HuH-7 (cell line): ENCODE measurements at regions not wholly inside any gene's neighbourhood (a gene's known extent, or its start where the extent isn't known, plus 50 kb on each side); places are given as distances from the start of the nearest gene placed in this dataset.

ENCODE experiments used
- DNase-seq: peaks from one replicate; pipeline ENCODE4 v3.0.0; 2011; ENCODE audit warnings: low spot score

DNA sequence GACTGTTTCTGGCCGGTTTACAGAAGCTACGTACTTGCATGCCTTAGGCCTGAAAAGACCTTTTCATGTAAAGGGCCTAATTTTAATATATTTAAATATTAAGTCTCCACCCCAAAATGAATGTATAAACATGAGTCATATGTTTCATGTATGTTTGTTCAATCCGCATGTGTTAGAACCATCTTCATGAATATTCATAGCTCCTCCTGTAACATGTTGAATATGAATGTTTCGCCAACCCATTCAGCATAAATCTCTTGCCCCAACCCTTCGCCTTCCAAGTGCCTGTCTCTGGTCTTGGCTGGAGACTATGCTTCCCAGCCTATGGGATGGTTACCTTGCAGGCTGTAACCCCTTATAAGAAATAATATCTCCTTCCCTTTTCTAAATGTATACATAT, 212.5 kb downstream of the SCG2 start:
- no peak for DNase-seq

DNA sequence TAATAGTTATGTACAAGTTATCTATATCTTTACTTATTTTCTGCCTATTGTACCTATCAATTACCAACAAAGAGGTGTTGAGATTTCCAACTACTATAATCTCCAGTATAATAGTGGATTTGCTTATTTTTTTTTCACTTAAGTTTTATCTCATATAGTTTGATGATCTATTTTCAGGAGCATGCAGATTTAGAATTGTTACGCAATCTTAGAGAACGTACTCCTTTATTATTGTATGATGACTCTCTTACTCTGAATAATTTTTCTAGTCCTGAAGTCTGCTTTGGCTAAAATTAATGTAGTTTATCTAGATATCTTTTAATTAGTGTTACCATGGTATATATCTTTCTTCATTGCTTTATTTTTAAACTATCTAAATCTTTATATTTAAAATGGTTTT, 205.2 kb downstream of the SCG2 start:
- no peak for DNase-seq

DNA sequence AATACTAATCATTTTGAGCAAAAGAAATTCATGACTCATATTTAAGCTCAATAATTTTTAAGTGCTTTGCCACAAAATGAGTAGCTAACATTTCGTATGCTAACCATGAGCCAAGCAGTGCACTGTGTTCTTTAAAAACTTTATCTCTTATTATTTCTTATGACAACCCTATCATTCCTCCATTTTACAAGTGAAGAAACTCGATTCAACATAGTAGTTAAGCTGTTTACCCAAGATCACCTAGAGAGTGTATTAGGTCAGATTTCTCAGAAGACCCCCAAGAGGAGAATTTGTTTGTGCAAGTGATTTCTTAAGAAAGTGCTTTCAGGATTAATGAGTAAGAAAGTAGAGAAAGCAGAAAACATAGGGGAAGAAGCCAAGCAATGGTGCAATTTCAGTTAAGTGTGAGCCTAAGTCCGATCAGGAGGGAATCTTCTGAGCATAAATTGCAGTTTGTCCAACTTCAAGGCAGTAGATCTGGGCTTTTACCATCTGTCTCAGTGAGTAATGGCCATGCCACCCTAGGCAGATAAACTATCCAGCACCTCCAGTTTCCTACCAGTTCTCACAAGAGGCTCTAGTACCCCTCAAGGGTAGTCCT, 202.7 kb downstream of the SCG2 start:
- DNase-seq = no peak

DNA sequence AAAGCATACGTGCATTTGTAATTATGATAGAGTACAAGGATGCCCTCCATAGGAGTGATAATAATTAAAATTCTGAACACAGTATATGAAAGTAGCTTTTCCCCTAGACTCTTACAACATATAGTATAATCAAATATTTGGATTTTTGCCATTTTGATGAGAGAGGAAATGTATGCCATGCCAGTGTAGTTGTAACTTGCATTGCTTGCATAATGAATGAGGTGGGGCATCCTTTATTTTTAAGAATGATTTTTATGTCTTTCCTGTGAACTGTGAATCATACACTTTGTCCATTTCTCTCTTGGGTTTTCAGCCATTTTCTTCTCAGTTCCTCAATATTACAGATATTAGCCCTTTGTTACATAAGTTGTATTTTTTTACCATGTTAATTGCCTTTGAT, 197.5 kb downstream of the SCG2 start:
- no peak for DNase-seq

DNA sequence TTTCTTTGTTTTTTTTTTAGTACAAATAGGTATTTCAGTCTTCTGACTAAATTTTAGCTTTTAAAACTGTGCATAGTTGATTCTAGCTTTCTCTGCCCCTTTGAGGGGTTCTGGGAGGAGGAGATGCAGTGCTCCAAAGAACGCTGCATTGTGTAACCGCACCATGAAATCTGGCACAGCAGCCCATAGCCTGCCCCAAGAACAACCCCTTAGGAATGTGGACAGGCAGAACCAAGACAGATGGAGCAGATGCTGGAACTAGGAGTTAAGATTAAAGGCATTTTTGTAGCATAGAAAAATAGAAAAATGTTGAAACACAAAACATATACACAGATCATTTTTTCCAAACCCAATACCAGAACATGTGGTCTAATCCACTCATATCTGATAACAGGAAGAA, 187.5 kb downstream of the SCG2 start:
- DNase-seq = no peak

DNA sequence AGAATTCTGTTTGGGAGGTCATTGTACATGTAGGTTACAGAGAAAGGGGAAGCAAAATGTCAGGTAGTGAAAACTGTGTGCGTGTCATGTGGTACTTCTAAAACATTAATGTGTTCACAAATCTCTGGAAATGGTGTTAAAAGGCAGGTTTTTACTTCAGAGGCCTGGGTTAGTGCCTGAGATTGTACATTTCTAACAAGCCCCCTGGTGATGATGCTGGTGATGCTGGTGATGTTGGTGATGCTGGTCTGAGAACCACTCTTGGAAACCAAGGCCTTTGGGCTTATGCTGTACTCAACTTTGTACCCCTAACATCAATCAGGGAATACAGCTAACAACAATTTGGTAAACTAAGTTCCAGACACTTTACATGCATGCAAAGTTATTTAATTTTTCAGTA, 187.1 kb downstream of the SCG2 start:
- no peak for DNase-seq

DNA sequence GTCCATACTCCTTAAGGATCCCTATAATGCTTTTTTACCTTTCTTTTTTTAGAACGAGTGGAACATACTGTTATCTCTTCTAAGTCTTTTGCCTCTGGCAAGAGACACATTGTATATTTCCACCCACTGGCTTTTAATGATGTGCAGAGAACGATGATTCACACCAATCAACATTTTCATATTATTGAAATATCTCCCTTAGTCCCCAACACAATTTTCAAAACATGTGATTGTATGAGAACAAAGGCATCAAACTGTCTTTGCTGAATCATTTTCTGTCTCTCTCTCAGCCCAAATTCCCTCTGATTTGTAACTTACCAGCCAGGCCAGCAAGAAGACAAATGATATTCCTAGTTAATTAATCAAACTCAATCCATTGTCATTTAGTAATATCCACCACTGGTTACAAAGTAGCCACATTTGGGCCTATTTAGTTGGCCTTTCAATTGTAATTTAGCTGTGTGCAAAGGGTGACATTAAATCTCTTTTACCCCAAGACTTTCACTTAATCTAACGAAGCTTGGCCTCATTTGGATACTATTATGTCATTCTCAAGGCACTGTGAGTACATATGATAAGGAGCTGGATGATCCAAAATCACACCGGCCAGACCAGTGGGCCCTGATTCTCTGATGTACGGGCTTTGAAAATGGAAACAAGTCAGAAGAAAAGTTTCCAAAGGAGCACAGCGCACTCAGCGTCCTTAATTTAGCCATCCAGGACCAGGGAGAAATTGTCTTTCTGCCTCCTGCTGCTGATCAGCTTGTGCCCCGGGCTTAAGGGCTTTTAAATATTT, 185.1 kb downstream of the SCG2 start:
- no peak for DNase-seq

DNA sequence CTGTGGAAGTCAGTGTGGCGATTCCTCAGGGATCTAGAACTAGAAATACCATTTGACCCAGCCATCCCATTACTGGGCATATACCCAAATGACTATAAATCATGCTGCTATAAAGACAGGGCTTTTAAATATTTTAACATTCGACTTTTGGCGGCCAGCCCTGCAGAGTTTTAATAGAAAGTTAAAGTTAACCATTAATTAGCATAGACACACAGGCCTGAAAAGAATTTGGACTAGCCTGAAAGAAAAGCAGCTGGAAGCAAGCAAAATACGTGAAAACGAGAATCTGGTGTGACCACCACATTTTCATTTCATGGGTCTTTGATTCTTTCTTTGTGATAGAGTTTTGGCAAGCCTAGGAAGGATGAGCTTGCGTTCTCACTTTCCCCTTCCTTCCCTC, 184.0 kb downstream of the SCG2 start:
- DNase-seq = no peak

DNA sequence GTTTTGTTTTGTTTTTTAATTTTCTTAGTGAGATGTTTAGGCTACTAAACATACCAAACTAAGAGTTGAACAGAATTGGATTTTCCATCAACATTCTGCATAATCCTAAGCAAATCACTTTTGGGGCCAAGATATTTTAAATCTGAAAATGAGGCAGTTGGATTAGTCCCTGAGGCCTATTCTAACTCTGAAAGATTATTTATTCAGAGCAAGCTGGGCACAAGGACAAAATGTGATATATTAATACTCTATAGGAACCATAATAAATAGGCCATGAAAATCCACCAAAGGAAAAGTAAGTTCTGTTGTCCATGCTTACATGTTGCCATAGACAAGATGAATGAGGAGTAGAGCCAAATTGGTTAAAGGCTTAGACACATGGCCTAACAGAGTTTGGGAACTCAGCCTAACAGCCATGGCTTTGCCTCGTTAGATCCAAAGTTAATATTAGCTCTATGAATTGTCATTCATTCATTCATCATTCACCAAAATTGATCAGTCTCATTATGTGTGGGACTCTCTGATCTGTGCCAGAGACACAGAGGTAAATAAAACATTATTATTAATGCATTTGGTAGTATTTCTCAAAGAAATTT, 183.5 kb downstream of the SCG2 start:
- no peak for DNase-seq

DNA sequence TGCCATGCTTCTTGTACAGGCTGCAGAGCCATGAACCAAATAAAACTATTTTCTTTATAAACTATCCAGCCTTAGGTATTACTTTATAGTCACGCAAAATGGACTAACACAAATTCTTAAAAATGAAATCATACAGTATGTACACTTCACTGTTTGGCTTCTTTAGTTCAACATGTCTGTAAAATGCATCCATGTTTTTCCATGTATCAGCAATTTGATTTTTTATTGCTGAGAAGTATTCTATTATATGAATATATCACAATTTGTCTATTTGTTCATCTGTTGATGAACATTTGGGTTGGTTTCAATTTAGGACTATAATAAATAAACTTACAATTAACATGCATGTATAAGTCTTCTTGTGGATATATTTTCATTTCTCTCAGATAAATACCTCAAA, 182.1 kb downstream of the SCG2 start:
- DNase-seq = no peak

DNA sequence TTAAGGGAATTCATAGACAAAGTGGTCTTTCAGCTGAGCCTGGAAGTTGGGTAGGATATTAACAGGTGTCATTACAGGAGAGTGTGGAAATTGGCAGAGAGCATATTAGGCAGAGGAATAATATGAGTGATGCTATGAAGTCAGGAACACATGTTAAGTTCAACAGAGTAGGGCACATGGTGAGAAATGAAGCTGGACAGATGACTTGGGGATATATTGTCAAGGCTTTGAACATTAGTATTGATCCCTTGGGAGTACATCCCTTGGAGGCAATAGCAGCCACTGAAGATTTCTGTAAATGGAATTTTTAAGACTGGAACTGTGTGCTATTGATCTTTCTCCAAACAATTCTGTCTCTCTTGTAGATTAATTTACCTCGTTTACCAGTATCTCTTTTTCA, 170.7 kb downstream of the SCG2 start:
- no peak for DNase-seq

DNA sequence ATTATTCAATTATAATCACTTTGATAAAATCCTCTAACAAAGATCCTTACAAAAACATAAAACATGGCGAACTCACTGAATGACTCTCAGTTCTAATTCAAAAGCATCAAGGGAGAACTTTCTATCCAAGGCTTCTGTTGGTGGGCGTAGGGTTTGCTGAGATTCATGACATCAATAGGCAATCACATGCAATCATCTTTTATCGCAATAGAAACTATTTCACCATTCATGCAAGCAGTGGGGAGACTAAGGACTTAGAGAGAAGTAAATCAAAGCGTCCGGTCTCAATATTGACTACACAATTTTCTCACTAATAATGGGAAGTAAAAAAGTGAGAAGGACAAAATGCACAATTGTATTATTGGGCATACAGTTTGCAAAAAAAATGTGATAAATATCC, 168.7 kb downstream of the SCG2 start:
- no peak for DNase-seq

DNA sequence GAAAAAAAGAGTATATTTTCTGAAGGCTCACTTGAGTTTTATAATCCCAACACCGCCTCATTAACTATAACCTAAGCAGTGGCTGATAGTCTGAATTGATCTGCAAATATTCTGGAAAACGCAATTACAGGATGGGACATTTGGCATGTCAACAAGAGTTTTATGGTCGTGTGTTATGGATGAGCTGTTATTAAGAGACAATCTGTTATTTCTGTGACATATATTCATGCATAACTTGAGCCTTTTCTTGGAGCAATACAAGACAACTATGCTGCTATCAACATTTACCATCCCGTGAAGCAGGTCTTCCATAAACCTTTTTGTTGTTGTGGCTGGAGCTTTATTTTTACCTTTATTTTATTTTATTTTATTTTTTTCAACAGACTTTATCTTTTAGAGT, 164.4 kb downstream of the SCG2 start:
- DNase-seq = no peak

DNA sequence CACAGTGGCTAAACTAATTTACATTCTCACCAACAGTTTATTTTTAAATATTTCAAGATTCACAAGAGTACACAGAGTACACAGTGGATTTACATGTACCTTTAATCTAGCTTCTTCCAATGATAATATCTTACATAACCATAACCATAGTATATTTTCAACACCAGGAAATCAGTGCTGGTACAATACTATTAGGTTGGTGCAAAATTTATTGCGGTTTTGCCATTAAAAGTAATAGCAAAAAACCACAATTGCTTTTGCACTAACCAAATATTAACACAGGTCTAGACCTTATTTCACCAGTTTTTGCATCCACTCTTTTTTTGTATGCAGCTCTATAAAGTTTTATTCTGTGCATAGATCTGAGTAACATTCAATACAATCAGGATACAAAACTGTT, 163.0 kb downstream of the SCG2 start:
- no peak for DNase-seq

DNA sequence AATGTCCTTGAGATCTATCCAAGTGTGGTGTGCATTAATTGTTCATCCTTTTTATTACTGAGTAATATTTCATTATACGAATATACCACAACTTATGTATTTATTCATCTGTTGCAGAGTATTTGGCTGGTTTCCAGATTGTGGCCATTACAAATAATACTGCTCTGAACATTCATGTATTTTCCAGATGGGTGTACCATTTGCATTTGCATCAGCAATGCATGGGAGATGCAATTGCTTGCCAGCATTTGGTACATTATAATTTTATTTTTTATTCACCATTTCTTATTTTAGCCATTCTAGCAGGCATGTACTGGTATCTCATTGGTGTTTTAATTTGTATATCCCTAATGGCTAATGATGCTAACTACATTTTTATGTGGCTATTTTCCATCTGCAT, 162.4 kb downstream of the SCG2 start:
- no peak for DNase-seq

DNA sequence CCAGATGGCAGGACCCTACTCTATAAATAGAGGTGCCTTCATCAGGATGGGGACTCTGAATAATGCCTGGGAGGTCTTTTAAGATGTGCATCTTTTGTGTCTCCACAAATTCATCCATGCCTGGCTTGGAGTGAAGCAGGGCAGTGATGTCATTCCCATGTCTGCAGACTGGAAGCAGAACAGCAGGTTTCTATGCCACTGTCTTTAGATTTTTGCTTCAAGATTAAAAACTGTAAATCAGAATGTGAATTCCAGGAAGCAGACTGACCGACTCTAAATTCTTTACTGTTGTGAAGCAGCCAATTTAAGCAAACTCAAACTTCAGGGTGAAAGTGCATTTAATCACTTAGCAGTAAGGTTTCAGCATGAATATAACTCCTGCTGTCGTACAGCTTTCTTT, 159.3 kb downstream of the SCG2 start:
- DNase-seq = no peak

DNA sequence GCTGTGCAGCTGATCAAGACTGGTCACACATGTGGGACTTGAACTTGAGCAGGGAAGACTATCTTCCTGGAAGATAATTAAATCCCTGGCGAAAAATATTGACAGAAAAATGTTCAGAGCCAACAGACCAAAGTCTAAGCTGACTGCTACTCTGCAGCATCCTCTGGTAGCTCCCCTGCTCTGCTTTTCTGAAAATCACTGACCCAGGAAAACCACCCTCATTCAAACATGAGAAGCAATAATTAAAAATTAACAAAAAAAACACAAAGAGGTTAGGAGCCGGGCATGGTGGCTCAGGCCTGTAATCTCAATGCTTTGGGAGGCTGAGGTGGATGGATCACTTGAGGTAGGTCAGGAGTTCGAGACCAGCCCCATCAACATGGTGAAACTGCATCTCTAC, 151.9 kb downstream of the SCG2 start:
- DNase-seq = no peak

DNA sequence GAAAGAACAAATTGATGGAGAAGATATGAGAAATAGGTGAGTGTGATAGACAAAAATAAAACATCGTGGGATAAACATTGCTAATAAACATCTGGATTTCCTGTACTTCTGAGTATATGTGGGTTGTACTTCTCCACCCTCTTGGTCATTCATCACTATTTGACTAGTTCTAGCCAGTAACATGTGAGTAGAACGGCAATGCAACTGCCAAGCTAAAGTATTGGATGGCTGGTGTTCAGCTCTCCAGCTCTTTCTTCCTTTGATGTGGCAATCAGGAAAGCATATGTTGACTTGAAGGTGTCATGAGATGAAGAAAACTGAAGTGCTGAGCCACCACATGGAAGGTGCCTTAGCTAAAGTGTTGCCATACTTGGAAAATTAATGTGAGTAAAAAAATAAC, 144.9 kb downstream of the SCG2 start:
- no peak for DNase-seq

DNA sequence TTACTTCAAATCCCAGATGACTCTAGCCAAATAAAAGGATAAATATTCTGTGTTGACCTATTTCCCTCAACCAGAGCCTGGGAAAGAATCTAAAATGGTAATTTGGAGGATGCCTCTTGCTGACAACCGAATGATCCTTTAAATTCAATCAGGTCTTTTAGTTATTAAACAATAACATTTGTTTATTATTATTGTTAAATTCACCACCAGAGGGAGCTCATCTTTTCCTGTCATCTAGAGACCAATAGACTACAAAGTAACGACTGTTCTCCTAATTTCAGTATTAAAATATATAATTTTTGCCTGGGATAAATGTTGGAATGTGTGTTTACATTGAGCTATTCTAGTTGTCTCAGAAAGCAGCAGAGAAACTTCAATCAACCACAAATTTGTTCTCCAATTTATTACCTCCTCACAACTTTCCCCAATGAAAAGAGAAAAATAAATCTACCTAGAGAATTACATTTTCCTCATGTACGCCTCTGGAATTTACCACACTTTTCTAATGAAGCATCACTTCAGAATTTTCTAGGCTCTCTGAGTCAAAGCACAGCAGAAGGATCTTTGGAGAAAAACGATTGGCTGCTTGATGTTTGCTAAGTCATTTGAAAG, 142.7 kb downstream of the SCG2 start:
- DNase-seq = no peak

DNA sequence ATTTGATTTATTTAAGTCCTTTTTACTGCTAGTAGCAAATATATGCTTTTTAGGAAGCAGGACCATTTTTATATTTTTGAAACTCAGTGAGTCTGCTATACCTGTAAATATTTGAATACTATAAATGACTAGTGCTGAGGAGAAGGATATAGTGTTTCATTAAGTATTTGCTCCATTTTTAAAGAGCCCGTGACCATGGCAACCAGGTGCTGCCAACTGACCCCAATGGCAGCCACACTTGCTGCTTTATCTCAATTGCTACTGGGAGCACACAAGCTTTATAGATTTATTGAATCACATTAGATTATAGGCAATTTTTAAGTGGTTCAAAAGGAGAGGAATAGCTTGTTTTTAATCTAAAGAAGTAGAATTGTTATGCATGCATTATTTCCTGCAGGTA, 142.0 kb downstream of the SCG2 start:
- DNase-seq = no peak

DNA sequence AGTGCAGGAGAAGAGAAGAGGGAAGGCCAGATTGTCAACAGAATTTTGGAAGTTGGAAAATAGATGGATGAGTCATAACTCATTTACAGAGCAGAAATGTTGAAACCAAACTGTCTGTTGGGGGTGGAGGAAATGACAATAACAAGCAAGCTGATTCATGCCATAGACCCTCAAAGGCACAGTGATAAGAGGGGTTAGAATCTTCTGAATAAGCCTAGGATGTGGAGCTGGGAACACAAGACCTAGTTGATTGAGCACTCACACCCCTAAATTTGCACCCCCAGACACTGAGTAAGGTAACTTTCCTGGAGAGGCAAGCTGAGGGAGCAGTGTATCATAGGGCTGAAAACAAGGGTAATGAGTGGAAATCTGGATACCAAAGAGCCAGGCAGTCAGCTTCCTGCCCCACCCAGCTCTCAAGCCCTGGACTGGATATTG, 141.4 kb downstream of the SCG2 start:
- DNase-seq = no peak

DNA sequence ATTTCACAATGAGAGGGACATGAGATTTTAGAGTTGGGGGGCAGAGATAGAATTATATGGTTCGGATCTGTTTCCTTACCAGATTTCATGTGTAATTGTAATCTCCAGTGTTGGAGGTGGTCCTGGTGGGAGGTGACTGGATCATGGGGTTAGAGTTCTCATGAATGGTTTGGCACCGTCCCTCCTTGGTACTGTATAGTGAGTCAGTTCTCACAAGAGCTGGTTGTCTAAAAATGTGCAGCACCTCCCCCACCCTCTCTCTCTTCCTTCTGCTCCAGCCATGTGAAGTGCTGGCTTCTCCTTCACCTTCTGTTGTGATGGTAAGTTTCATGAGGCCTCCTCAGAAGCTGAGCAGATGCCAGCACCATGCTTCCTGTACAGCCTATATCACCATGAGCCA, 138.1 kb downstream of the SCG2 start:
- no peak for DNase-seq

DNA sequence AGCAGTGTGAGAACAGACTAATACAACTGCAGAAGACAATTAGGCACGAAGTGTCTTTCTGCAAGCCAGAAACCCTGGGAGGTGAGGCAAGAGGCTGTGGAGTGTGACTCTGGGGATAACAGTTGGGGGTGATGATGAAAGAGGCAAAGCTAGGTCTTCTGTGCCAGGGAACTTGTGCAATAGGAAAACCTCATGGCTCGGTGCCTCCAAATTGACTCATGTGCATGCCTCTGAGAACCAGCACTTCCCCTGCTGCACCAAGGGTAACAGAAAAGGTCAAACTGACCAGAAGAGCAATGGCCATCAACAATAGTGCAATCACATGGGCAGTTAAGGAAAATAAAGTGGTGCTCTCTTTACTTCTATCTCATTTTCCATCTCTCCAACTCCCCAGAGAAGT, 136.4 kb downstream of the SCG2 start:
- DNase-seq = no peak
